Hepatocyte (in vitro differentiated cells): ENCODE measurements at regions not wholly inside any gene's neighbourhood (a gene's known extent, or its start where the extent isn't known, plus 50 kb on each side); places are given as distances from the start of the nearest gene placed in this dataset.

Source experiments
- EZH2 ChIP-seq: fragments of 200-600 bp; sonication (generic); IDR thresholded peaks from 2 replicates; pipeline ENCODE4 v1.6.1; 2016; ENCODE audit warnings: antibody characterized with exemption, mild to moderate bottlenecking, borderline replicate concordance
- TF ChIP-seq, protein P1 (sequence below): fragments of 200-600 bp; sonication (generic); IDR thresholded peaks from 2 replicates; pipeline ENCODE4 v1.5.1; 2016; ENCODE audit warnings: antibody characterized with exemption, mild to moderate bottlenecking; ENCODE audit not compliant: poor library complexity

- TF ChIP-seq, protein P1, sequence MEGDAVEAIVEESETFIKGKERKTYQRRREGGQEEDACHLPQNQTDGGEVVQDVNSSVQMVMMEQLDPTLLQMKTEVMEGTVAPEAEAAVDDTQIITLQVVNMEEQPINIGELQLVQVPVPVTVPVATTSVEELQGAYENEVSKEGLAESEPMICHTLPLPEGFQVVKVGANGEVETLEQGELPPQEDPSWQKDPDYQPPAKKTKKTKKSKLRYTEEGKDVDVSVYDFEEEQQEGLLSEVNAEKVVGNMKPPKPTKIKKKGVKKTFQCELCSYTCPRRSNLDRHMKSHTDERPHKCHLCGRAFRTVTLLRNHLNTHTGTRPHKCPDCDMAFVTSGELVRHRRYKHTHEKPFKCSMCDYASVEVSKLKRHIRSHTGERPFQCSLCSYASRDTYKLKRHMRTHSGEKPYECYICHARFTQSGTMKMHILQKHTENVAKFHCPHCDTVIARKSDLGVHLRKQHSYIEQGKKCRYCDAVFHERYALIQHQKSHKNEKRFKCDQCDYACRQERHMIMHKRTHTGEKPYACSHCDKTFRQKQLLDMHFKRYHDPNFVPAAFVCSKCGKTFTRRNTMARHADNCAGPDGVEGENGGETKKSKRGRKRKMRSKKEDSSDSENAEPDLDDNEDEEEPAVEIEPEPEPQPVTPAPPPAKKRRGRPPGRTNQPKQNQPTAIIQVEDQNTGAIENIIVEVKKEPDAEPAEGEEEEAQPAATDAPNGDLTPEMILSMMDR: no peak
- TF ChIP-seq EZH2: no peak
These were observed 867.8 kb upstream of the ADGRL4 start for GRCh38 chr1:79874289-79874688.
